CD14-positive monocyte (primary cell): ENCODE measurements at regions not wholly inside any gene's neighbourhood (a gene's known extent, or its start where the extent isn't known, plus 50 kb on each side); places are given as distances from the start of the nearest gene placed in this dataset.
A peak's percentile ranks its signal among the peaks of the same experiment; 100 is the strongest.

ENCODE experiments used
- DNase-seq, 3 donors: peaks; one replicate each; pipeline ENCODE4 v3.0.0-alpha.2; 2011 to 2022
- H2AFZ ChIP-seq: 2 replicates; pipeline ENCODE4 v1.6.0; 2012; ENCODE audit warnings: mild to moderate bottlenecking, low read depth, low read length, inconsistent platforms; ENCODE audit not compliant: insufficient read depth, poor library complexity, severe bottlenecking
- H3K27ac ChIP-seq, 2 donors: 1 replicate in 1 of 2; 2 replicates in 1 of 2; pipeline ENCODE4 v1.5.1; 2012 to 2013; ENCODE audit warnings: low read length in 2 of 2, control low read depth in 1 of 2, inconsistent platforms in 1 of 2, low read depth in 1 of 2, mild to moderate bottlenecking in 1 of 2
- H3K27me3 ChIP-seq, 2 donors: one replicate each; pipeline versions ENCODE4 v1.6.0 to v1.6.1; 2011 to 2013; ENCODE audit warnings: low read length in 2 of 2; ENCODE audit not compliant: control insufficient read depth in 2 of 2, insufficient read depth in 2 of 2
- H3K36me3 ChIP-seq, 2 donors: replicated peaks in 1 of 2; 1 replicate in 1 of 2; 2 replicates in 1 of 2; pipeline versions ENCODE4 v1.5.1 to v1.6.1; 2012 to 2013; ENCODE audit warnings: low read length in 2 of 2, control low read depth in 1 of 2, inconsistent platforms in 1 of 2, mild to moderate bottlenecking in 1 of 2; ENCODE audit not compliant: insufficient read depth in 2 of 2, control insufficient read depth in 1 of 2
- H3K4me1 ChIP-seq, 2 donors: 1 replicate in 1 of 2; 2 replicates in 1 of 2; pipeline versions ENCODE4 v1.5.1 to v1.6.1; 2012 to 2013; ENCODE audit warnings: low read length in 2 of 2, control low read depth in 1 of 2, inconsistent platforms in 1 of 2, mild to moderate bottlenecking in 1 of 2, moderate library complexity in 1 of 2; ENCODE audit not compliant: insufficient read depth in 2 of 2, control insufficient read depth in 1 of 2
- H3K4me2 ChIP-seq: replicated peaks from 2 replicates; pipeline ENCODE3; 2012; ENCODE audit warnings: low read length, moderate library complexity, mild to moderate bottlenecking; ENCODE audit not compliant: poor library complexity, severe bottlenecking; ENCODE audit errors: extremely low read depth
- H3K4me3 ChIP-seq, 3 experiments: fragments of 200-600 bp in 1 of 3; sonication (generic) in 1 of 3; replicated peaks in 1 of 3; 1 replicate in 2 of 3; 2 replicates in 1 of 3; pipeline ENCODE4 v1.5.1; 2011 to 2013; ENCODE audit warnings: low read length in 3 of 3, mild to moderate bottlenecking in 3 of 3, control low read depth in 2 of 3, low read depth in 2 of 3, inconsistent platforms in 1 of 3, moderate library complexity in 1 of 3
- H3K79me2 ChIP-seq: 2 replicates; pipeline ENCODE4 v1.6.0; 2012; ENCODE audit warnings: mild to moderate bottlenecking, control low read depth, inconsistent platforms, low read length, moderate library complexity; ENCODE audit not compliant: insufficient read depth
- H3K9ac ChIP-seq: 2 replicates; pipeline ENCODE4 v1.6.0; 2017; ENCODE audit warnings: low read length, mild to moderate bottlenecking; ENCODE audit not compliant: insufficient read depth, poor library complexity, severe bottlenecking
- H3K9me3 ChIP-seq, 2 donors: replicated peaks in 1 of 2; 1 replicate in 1 of 2; 2 replicates in 1 of 2; pipeline versions ENCODE4 v1.5.1 to v1.6.1; 2012 to 2013; ENCODE audit warnings: low read length in 2 of 2, control low read depth in 1 of 2; ENCODE audit not compliant: control insufficient read depth in 1 of 2, insufficient read depth in 1 of 2
- H4K20me1 ChIP-seq: 2 replicates; pipeline ENCODE4 v1.6.0; 2012; ENCODE audit warnings: mild to moderate bottlenecking, low read length, control low read depth, moderate library complexity; ENCODE audit not compliant: insufficient read depth
- H3K27ac Mint-ChIP-seq, 7 donors: one replicate each; pipeline ENCODE4 v1.8.0; 2020; ENCODE audit warnings: mild to moderate bottlenecking in 7 of 7, mixed read lengths in 7 of 7, moderate library complexity in 6 of 7, inconsistent platforms in 2 of 7
- H3K27me3 Mint-ChIP-seq, 3 donors: one replicate each; pipeline ENCODE4 v1.8.0; 2021 to 2022; ENCODE audit warnings: low read depth in 3 of 3, mild to moderate bottlenecking in 3 of 3, mixed read lengths in 3 of 3, moderate library complexity in 3 of 3, inconsistent platforms in 1 of 3
- H3K36me3 Mint-ChIP-seq, 2 donors: one replicate each; pipeline ENCODE4 v1.8.0; 2020; ENCODE audit warnings: mixed read lengths in 2 of 2, inconsistent platforms in 1 of 2, mild to moderate bottlenecking in 1 of 2
- H3K4me1 Mint-ChIP-seq: one replicate; pipeline ENCODE4 v1.8.0; 2020; ENCODE audit warnings: mild to moderate bottlenecking, mixed read lengths
- H3K4me3 Mint-ChIP-seq, 2 donors: one replicate each; pipeline ENCODE4 v1.8.0; 2020; ENCODE audit warnings: mild to moderate bottlenecking in 2 of 2, mixed read lengths in 2 of 2, moderate library complexity in 1 of 2
- H3K9me3 Mint-ChIP-seq, 7 donors: one replicate each; pipeline ENCODE4 v1.8.0; 2020 to 2022; ENCODE audit warnings: mixed read lengths in 7 of 7, mild to moderate bottlenecking in 6 of 7, moderate library complexity in 6 of 7, inconsistent platforms in 2 of 7
- WGBS: methylation state at CpG from one replicate; pipeline ENCODE4 v1.1.5; 2013; ENCODE audit warnings: missing lambda C conversion rate; ENCODE audit not compliant: insufficient coverage; 5-methylcytosine and 5-hydroxymethylcytosine counted together
- intact Hi-C, 2 donors: fragments of 100-400 bp; cut with micrococcal nuclease; formaldehyde crosslinking; loops; one replicate each; pipeline versions ENCODE4 v1.15.0 to v1.15.1; 2023
- TF ChIP-seq, protein P1 (sequence below): fragments of 200-600 bp; IDR thresholded peaks from one replicate; pipeline ENCODE4 v1.8.0; 2022; ENCODE audit warnings: antibody characterized with exemption, mild to moderate bottlenecking

- Mint-ChIP-seq H3K36me3 (no peaks in the 10 kb centered on the region), H3K27ac (peak overlapping the region in 2 of 7 donors; percentile 13 to 16), H3K4me3 (no peak overlapping the region), H3K4me1 (peaks cover 11% of the 10 kb centered on the region), H3K9me3 (no peaks in the 10 kb centered on the region), H3K27me3 (peaks cover 0 to 3% (median 0%) of the 10 kb centered on the region in 3 donors)
- Histone ChIP-seq H3K79me2 (no peaks in the 10 kb centered on the region), H3K9ac (no peak overlapping the region), H3K27ac (no peak overlapping the region), H2AFZ (no peak overlapping the region), H3K4me1 (peaks cover under 1 to 4% of the 10 kb centered on the region in 2 donors), H4K20me1 (no peaks in the 10 kb centered on the region), H3K9me3 (no peaks in the 10 kb centered on the region), H3K27me3 (no peaks in the 10 kb centered on the region), H3K4me3 (no peak overlapping the region), H3K4me2 (no peak overlapping the region), H3K36me3 (no peaks in the 10 kb centered on the region)
- TF ChIP-seq, protein P1, sequence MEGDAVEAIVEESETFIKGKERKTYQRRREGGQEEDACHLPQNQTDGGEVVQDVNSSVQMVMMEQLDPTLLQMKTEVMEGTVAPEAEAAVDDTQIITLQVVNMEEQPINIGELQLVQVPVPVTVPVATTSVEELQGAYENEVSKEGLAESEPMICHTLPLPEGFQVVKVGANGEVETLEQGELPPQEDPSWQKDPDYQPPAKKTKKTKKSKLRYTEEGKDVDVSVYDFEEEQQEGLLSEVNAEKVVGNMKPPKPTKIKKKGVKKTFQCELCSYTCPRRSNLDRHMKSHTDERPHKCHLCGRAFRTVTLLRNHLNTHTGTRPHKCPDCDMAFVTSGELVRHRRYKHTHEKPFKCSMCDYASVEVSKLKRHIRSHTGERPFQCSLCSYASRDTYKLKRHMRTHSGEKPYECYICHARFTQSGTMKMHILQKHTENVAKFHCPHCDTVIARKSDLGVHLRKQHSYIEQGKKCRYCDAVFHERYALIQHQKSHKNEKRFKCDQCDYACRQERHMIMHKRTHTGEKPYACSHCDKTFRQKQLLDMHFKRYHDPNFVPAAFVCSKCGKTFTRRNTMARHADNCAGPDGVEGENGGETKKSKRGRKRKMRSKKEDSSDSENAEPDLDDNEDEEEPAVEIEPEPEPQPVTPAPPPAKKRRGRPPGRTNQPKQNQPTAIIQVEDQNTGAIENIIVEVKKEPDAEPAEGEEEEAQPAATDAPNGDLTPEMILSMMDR, result no peak
- WGBS, result 100% methylated on average over 2 of the region's 9 CpGs
- no peak for DNase-seq
- intact Hi-C loops, result no loop called here
Observed at GRCh38 chr10:89078724-89079672, 88.4 kb downstream of the FAS start.

DNA sequence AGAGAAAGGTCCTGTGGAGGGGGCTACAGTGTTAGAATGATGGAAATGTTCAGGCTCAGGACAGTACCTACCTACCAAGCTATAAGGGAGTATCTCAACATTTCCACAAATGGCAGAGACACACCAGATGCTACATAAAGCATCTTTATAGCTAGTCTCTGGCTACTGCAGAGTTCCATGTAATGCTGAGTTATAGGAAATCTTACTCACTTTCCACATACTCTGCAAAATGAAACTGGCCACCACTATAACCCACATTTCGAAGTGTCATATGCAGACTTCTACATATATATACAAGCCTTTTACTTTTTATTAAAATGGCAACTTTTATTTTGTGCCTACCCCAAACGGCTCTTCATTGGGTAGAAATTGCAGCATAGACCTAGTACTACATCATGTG lies 85.5 kb downstream of the FAS start:
- Mint-ChIP-seq H3K4me1 (peaks cover 7% of the 10 kb centered on the region), H3K27me3 (peaks cover 0 to 3% (median 0%) of the 10 kb centered on the region in 3 donors), H3K36me3 (no peaks in the 10 kb centered on the region), H3K4me3 (no peak overlapping the region), H3K27ac (no peak overlapping the region), H3K9me3 (no peaks in the 10 kb centered on the region)
- Histone ChIP-seq H3K27ac (no peak overlapping the region), H3K9me3 (no peaks in the 10 kb centered on the region), H2AFZ (no peak overlapping the region), H3K79me2 (no peaks in the 10 kb centered on the region), H3K9ac (no peak overlapping the region), H3K4me1 (peaks cover 0 to 4% of the 10 kb centered on the region in 2 donors), H3K4me3 (no peak overlapping the region), H3K27me3 (no peaks in the 10 kb centered on the region), H4K20me1 (no peaks in the 10 kb centered on the region), H3K36me3 (no peaks in the 10 kb centered on the region), H3K4me2 (no peak overlapping the region)
- WGBS, result 100% methylated on average over 1 of the region's 2 CpGs
- intact Hi-C loops, result no loop called here
- TF ChIP-seq, protein P1, result no peak
- DNase-seq, result no peak
